SK-N-SH treated with all-trans-retinoic acid at 6 μM for 48 hours (cell line): ENCODE measurements at regions not wholly inside any gene's neighbourhood (a gene's known extent, or its start where the extent isn't known, plus 50 kb on each side); places are given as distances from the start of the nearest gene placed in this dataset.

Experiments used
- ATAC-seq: fragments of 200-7000 bp; cut with Tn5 transposase; 3 replicates; pipeline ENCODE4 v1.9.1; 2020; ENCODE audit warnings: mild to moderate bottlenecking, moderate library complexity
- ARNTL ChIP-seq: fragments of 450-650 bp; formaldehyde crosslinking; IDR thresholded peaks from 2 replicates; pipeline ENCODE4 v1.5.0; 2020; ENCODE audit warnings: low read depth, mild to moderate bottlenecking, moderate library complexity, borderline replicate concordance
- BACH2 ChIP-seq: fragments of 250-450 bp; sonication (Bioruptor Pico); IDR thresholded peaks from 2 replicates; pipeline ENCODE4 v1.9.0; 2021; ENCODE audit warnings: mild to moderate bottlenecking, borderline replicate concordance
- CSDC2 ChIP-seq: fragments of 250-450 bp; sonication (Bioruptor Pico); IDR thresholded peaks from 2 replicates; pipeline ENCODE4 v1.5.0; 2020; ENCODE audit warnings: mild to moderate bottlenecking, moderate library complexity
- ESRRG ChIP-seq: fragments of 250-450 bp; sonication (Bioruptor Pico); IDR thresholded peaks from 2 replicates; pipeline ENCODE4 v1.6.1; 2021; ENCODE audit warnings: mild to moderate bottlenecking
- GLIS3 ChIP-seq: fragments of 250-450 bp; sonication (Bioruptor Pico); IDR thresholded peaks from 2 replicates; pipeline ENCODE4 v1.5.0; 2020; ENCODE audit warnings: mild to moderate bottlenecking, moderate library complexity
- ISL1 ChIP-seq: fragments of 250-450 bp; sonication (Bioruptor Pico); IDR thresholded peaks from 2 replicates; pipeline ENCODE4 v2.1.2; 2022; ENCODE audit warnings: mild to moderate bottlenecking, moderate library complexity
- OSR1 ChIP-seq: fragments of 250-450 bp; sonication (Bioruptor Pico); IDR thresholded peaks from 2 replicates; pipeline ENCODE4 v1.8.0; 2022; ENCODE audit warnings: moderate library complexity, mild to moderate bottlenecking, inconsistent platforms
- PPARA ChIP-seq: fragments of 250-450 bp; sonication (Bioruptor Pico); IDR thresholded peaks from 2 replicates; pipeline ENCODE4 v1.5.0; 2020; ENCODE audit warnings: mild to moderate bottlenecking, borderline replicate concordance
- RARB ChIP-seq: fragments of 250-450 bp; sonication (Bioruptor Pico); IDR thresholded peaks from 2 replicates; pipeline ENCODE4 v1.8.0; 2021; ENCODE audit warnings: mild to moderate bottlenecking, moderate library complexity
- SNAI2 ChIP-seq: fragments of 250-450 bp; sonication (Bioruptor Pico); IDR thresholded peaks from 2 replicates; pipeline ENCODE4 v1.5.0; 2020; ENCODE audit warnings: mild to moderate bottlenecking, moderate library complexity
- TCF4 ChIP-seq: fragments of 250-450 bp; sonication (Bioruptor Pico); IDR thresholded peaks from 2 replicates; pipeline ENCODE4 v1.8.0; 2021; ENCODE audit warnings: mild to moderate bottlenecking, moderate library complexity, borderline replicate concordance
- TOX ChIP-seq: fragments of 250-450 bp; sonication (Bioruptor Pico); IDR thresholded peaks from 2 replicates; pipeline ENCODE4 v1.8.0; 2021; ENCODE audit warnings: mild to moderate bottlenecking, moderate library complexity, borderline replicate concordance
- ZFP3 ChIP-seq: fragments of 250-450 bp; sonication (Bioruptor Pico); IDR thresholded peaks from 2 replicates; pipeline ENCODE4 v1.5.0; 2020; ENCODE audit warnings: mild to moderate bottlenecking, moderate library complexity
- ZFP30 ChIP-seq: fragments of 450-650 bp; formaldehyde crosslinking; IDR thresholded peaks from 2 replicates; pipeline ENCODE4 v1.5.0; 2022; ENCODE audit warnings: mild to moderate bottlenecking, moderate library complexity
- ZNF565 ChIP-seq: fragments of 450-650 bp; formaldehyde crosslinking; conservative IDR thresholded peaks from 2 replicates; pipeline ENCODE4 v1.5.0; 2020; ENCODE audit warnings: low read depth, mild to moderate bottlenecking, moderate library complexity
- ZNF8 ChIP-seq: fragments of 450-650 bp; formaldehyde crosslinking; IDR thresholded peaks from 2 replicates; pipeline ENCODE4 v1.5.0; 2020; ENCODE audit warnings: mild to moderate bottlenecking, moderate library complexity
- TF ChIP-seq, protein P1 (sequence below): fragments of 250-450 bp; sonication (Bioruptor Pico); IDR thresholded peaks from 2 replicates; pipeline ENCODE4 v1.5.1; 2020; ENCODE audit warnings: low read depth, mild to moderate bottlenecking, moderate library complexity
- TF ChIP-seq, protein P2 (sequence below): fragments of 250-450 bp; sonication (Bioruptor Pico); IDR thresholded peaks from 2 replicates; pipeline ENCODE4 v1.8.0; 2020; ENCODE audit warnings: mild to moderate bottlenecking, moderate library complexity, borderline replicate concordance
- TF ChIP-seq, protein P3 (sequence below): fragments of 250-450 bp; sonication (Bioruptor Pico); IDR thresholded peaks from 2 replicates; pipeline ENCODE4 v1.5.1; 2021; ENCODE audit warnings: mild to moderate bottlenecking, moderate library complexity
- TF ChIP-seq, protein P4 (sequence below): fragments of 250-450 bp; sonication (Bioruptor Pico); IDR thresholded peaks from 2 replicates; pipeline ENCODE4 v1.8.0; 2021; ENCODE audit warnings: low read depth, mild to moderate bottlenecking, moderate library complexity, borderline replicate concordance
- TF ChIP-seq, protein P5 (sequence below): fragments of 250-450 bp; sonication (Bioruptor Pico); IDR thresholded peaks from 2 replicates; pipeline ENCODE4 v1.5.0; 2020; ENCODE audit warnings: mild to moderate bottlenecking, moderate library complexity

DNA sequence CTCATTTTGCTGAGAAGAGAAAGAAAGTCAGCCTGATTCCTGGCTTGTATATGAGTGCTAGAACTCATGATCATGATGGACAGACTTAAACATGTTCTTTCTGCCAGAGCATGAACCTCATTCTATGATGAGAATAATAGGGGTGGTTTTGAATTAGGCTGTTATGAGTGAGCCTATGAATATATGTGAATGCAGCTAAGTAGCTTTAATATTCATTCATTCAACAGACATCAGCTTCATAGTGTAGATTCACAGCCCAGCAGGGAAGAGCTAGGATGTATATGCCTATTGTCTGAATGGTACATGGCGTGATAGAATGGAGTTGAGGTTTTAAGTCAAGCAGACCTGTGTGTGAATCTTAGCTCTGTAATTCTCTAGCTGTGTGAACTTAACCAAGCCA, 573.2 kb downstream of the DHX35 start:
- TF ChIP-seq ZNF565 (no peak), TCF4 (CRISPR knock-in tag) (no peak), BACH2 (CRISPR knock-in tag) (no peak)
- no peak for ATAC-seq

DNA sequence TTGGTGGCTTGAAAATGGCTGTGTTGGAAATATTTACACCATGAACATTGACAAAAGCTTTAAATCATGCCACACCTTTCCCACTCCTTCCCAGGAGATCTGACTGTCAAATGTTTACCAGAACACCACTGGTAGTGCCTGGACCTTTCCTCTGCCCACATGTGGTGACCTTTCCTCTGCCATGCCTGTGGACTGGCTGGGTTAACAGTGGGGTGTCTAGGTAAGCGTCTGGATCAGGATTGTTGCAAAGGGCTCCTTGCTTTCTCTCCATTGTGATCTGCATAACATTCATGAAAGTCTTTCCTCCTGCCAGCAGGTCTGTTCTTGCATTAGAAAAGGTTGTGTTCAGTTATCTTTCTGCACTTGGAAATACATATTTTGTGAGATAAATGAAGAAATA, 572.7 kb downstream of the DHX35 start:
- TF ChIP-seq TCF4 (CRISPR knock-in tag) (no peak), PPARA (no peak), CSDC2 (no peak), ZFP30 (no peak), ZNF565 (no peak)
- TF ChIP-seq, protein P1, sequence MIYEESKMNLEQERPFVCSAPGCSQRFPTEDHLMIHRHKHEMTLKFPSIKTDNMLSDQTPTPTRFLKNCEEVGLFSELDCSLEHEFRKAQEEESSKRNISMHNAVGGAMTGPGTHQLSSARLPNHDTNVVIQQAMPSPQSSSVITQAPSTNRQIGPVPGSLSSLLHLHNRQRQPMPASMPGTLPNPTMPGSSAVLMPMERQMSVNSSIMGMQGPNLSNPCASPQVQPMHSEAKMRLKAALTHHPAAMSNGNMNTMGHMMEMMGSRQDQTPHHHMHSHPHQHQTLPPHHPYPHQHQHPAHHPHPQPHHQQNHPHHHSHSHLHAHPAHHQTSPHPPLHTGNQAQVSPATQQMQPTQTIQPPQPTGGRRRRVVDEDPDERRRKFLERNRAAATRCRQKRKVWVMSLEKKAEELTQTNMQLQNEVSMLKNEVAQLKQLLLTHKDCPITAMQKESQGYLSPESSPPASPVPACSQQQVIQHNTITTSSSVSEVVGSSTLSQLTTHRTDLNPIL, result no peak
- TF ChIP-seq, protein P2, sequence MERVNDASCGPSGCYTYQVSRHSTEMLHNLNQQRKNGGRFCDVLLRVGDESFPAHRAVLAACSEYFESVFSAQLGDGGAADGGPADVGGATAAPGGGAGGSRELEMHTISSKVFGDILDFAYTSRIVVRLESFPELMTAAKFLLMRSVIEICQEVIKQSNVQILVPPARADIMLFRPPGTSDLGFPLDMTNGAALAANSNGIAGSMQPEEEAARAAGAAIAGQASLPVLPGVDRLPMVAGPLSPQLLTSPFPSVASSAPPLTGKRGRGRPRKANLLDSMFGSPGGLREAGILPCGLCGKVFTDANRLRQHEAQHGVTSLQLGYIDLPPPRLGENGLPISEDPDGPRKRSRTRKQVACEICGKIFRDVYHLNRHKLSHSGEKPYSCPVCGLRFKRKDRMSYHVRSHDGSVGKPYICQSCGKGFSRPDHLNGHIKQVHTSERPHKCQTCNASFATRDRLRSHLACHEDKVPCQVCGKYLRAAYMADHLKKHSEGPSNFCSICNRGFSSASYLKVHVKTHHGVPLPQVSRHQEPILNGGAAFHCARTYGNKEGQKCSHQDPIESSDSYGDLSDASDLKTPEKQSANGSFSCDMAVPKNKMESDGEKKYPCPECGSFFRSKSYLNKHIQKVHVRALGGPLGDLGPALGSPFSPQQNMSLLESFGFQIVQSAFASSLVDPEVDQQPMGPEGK (CRISPR knock-in tag), result no peak
- TF ChIP-seq, protein P3, sequence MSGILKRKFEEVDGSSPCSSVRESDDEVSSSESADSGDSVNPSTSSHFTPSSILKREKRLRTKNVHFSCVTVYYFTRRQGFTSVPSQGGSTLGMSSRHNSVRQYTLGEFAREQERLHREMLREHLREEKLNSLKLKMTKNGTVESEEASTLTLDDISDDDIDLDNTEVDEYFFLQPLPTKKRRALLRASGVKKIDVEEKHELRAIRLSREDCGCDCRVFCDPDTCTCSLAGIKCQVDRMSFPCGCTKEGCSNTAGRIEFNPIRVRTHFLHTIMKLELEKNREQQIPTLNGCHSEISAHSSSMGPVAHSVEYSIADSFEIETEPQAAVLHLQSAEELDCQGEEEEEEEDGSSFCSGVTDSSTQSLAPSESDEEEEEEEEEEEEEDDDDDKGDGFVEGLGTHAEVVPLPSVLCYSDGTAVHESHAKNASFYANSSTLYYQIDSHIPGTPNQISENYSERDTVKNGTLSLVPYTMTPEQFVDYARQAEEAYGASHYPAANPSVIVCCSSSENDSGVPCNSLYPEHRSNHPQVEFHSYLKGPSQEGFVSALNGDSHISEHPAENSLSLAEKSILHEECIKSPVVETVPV, result no peak
- no peak for ATAC-seq

DNA sequence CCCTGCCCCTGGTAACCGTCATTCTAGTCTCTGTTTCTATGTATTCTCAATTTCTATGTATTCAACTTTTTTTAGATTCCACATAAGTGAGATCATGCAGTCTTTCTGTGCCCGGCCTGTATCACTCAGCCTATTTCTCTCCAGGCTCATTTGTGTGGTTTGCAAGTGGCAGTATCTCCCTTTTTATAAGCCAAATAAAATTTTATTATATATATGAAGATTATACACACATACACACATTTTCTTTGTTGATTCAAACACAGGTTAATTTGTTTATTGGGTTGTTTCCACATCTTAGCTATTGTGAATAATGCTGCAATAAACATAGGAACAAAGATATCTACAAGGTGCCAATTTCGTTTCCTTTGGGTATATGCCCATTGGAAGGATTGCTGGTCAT, 571.7 kb downstream of the DHX35 start:
- TF ChIP-seq TOX (CRISPR knock-in tag) (no peak), ARNTL (CRISPR knock-in tag) (no peak), ZNF8 (no peak), ZNF565 (no peak), ESRRG (no peak), ZFP30 (no peak), OSR1 (CRISPR knock-in tag) (no peak), SNAI2 (no peak), ISL1 (no peak), ZFP3 (no peak), PPARA (no peak), RARB (CRISPR knock-in tag) (no peak), GLIS3 (CRISPR knock-in tag) (no peak), BACH2 (CRISPR knock-in tag) (no peak), TCF4 (CRISPR knock-in tag) (no peak)
- TF ChIP-seq, protein P4, sequence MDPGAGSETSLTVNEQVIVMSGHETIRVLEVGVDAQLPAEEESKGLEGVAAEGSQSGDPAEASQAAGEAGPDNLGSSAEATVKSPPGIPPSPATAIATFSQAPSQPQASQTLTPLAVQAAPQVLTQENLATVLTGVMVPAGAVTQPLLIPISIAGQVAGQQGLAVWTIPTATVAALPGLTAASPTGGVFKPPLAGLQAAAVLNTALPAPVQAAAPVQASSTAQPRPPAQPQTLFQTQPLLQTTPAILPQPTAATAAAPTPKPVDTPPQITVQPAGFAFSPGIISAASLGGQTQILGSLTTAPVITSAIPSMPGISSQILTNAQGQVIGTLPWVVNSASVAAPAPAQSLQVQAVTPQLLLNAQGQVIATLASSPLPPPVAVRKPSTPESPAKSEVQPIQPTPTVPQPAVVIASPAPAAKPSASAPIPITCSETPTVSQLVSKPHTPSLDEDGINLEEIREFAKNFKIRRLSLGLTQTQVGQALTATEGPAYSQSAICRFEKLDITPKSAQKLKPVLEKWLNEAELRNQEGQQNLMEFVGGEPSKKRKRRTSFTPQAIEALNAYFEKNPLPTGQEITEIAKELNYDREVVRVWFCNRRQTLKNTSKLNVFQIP, result no peak
- TF ChIP-seq, protein P5, sequence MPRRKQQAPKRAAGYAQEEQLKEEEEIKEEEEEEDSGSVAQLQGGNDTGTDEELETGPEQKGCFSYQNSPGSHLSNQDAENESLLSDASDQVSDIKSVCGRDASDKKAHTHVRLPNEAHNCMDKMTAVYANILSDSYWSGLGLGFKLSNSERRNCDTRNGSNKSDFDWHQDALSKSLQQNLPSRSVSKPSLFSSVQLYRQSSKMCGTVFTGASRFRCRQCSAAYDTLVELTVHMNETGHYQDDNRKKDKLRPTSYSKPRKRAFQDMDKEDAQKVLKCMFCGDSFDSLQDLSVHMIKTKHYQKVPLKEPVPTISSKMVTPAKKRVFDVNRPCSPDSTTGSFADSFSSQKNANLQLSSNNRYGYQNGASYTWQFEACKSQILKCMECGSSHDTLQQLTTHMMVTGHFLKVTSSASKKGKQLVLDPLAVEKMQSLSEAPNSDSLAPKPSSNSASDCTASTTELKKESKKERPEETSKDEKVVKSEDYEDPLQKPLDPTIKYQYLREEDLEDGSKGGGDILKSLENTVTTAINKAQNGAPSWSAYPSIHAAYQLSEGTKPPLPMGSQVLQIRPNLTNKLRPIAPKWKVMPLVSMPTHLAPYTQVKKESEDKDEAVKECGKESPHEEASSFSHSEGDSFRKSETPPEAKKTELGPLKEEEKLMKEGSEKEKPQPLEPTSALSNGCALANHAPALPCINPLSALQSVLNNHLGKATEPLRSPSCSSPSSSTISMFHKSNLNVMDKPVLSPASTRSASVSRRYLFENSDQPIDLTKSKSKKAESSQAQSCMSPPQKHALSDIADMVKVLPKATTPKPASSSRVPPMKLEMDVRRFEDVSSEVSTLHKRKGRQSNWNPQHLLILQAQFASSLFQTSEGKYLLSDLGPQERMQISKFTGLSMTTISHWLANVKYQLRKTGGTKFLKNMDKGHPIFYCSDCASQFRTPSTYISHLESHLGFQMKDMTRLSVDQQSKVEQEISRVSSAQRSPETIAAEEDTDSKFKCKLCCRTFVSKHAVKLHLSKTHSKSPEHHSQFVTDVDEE (CRISPR knock-in tag), result no peak
- TF ChIP-seq, protein P1, result no peak
- TF ChIP-seq, protein P3, result no peak
- TF ChIP-seq, protein P2 (CRISPR knock-in tag), result no peak
- ATAC-seq, result no peak
